Esophagus squamous epithelium (tissue), 4 donors: ENCODE measurements at regions not wholly inside any gene's neighbourhood (a gene's known extent, or its start where the extent isn't known, plus 50 kb on each side); places are given as distances from the start of the nearest gene placed in this dataset.

Source experiments
- CTCF ChIP-seq, 6 experiments: fragments of 450-650 bp in 4 of 6; fragments of 200-600 bp in 2 of 6; sonication (generic) in 2 of 6; IDR thresholded peaks; one replicate each; pipeline ENCODE4 v1.5.1; 2016 to 2019; ENCODE audit warnings: antibody characterized with exemption in 6 of 6, mild to moderate bottlenecking in 4 of 6, moderate library complexity in 4 of 6
- POLR2A ChIP-seq, 4 donors: fragments of 450-650 bp; IDR thresholded peaks; one replicate each; pipeline ENCODE4 v1.6.1; 2017; ENCODE audit warnings: antibody characterized with exemption in 4 of 4, mild to moderate bottlenecking in 4 of 4, moderate library complexity in 3 of 4

GRCh38 chr3:10723991-10724390 lies 92.0 kb upstream of the SLC6A11 start:
- TF ChIP-seq CTCF (IDR thresholded peaks at IDR 0.05), result no peak
- no peak for TF ChIP-seq POLR2A (IDR thresholded peaks at IDR 0.05)
